IMR-90 (cell line): ENCODE measurements at regions not wholly inside any gene's neighbourhood (a gene's known extent, or its start where the extent isn't known, plus 50 kb on each side); places are given as distances from the start of the nearest gene placed in this dataset.

Source experiments
- ATAC-seq: fragments of 200-7000 bp; cut with Tn5 transposase; 2 replicates; pipeline ENCODE4 v1.9.1; 2020; ENCODE audit warnings: low read depth, mild to moderate bottlenecking, moderate library complexity
- BruUV-seq: library from RNA; stranded (reverse); fragments of 400-500 nt; replicated peaks from 2 replicates; lab custom pipeline; 2021; lab: Mats Ljungman, UMichigan
- CTCF ChIA-PET: fragments of 300-600 bp; formaldehyde crosslinking; extraction: SDS; loops from one replicate; lab custom pipeline; 2021; ENCODE audit warnings: antibody characterized with exemption; lab: Yijun Ruan, JAX
- POLR2A ChIA-PET: fragments of 300-600 bp; sonication (Branson Sonifier 250); formaldehyde crosslinking; loops from one replicate; lab custom pipeline; 2022; ENCODE audit warnings: antibody characterized with exemption; ENCODE audit not compliant: unreplicated experiment; lab: Charles Lee
- DNase-seq: peaks from one replicate; pipeline ENCODE4 v3.0.0; 2013
- H2AFZ ChIP-seq: replicated peaks from 2 replicates; pipeline ENCODE3; 2013; ENCODE audit warnings: low read length, mild to moderate bottlenecking; ENCODE audit not compliant: poor library complexity
- H2AK5ac ChIP-seq: 2 replicates; pipeline ENCODE4 v1.6.1; 2013; ENCODE audit warnings: low read depth, low read length, inconsistent platforms
- H2AK9ac ChIP-seq: replicated peaks from 2 replicates; pipeline ENCODE3; 2013; ENCODE audit warnings: mild to moderate bottlenecking, low read depth, low read length, moderate library complexity; ENCODE audit not compliant: poor library complexity
- H2BK120ac ChIP-seq: 2 replicates; pipeline ENCODE4 v1.6.1; 2013; ENCODE audit warnings: low read depth, low read length, inconsistent platforms
- H2BK15ac ChIP-seq: 3 replicates; pipeline ENCODE4 v1.6.1; 2013; ENCODE audit warnings: low read depth, low read length, inconsistent platforms
- H2BK20ac ChIP-seq: 2 replicates; pipeline ENCODE4 v1.6.1; 2013; ENCODE audit warnings: low read depth, mild to moderate bottlenecking, inconsistent platforms, low read length, moderate library complexity
- H2BK5ac ChIP-seq: 2 replicates; pipeline ENCODE4 v1.6.1; 2013; ENCODE audit warnings: mild to moderate bottlenecking, low read depth, low read length, inconsistent platforms; ENCODE audit not compliant: poor library complexity, severe bottlenecking
- H3K14ac ChIP-seq: replicated peaks from 2 replicates; pipeline ENCODE4 v1.6.1; 2013; ENCODE audit warnings: low read depth, low read length, inconsistent platforms
- H3K18ac ChIP-seq: 2 replicates; pipeline ENCODE4 v1.6.1; 2013; ENCODE audit warnings: low read depth, low read length, control low read depth
- H3K23ac ChIP-seq: 2 replicates; pipeline ENCODE4 v1.6.1; 2013; ENCODE audit warnings: low read depth, low read length, inconsistent platforms
- H3K27ac ChIP-seq: 2 replicates; pipeline ENCODE4 v1.5.1; 2013; ENCODE audit warnings: mild to moderate bottlenecking, control low read depth, low read length; ENCODE audit not compliant: insufficient read depth
- H3K27me3 ChIP-seq: 2 replicates; pipeline ENCODE4 v1.6.1; 2013; ENCODE audit warnings: low read length; ENCODE audit not compliant: control insufficient read depth, insufficient read depth
- H3K36me3 ChIP-seq: 2 replicates; pipeline ENCODE4 v1.6.1; 2013; ENCODE audit warnings: low read length, mixed read lengths; ENCODE audit not compliant: control insufficient read depth, insufficient read depth
- H3K4ac ChIP-seq: 2 replicates; pipeline ENCODE4 v1.6.1; 2013; ENCODE audit warnings: low read depth, low read length, inconsistent platforms
- H3K4me1 ChIP-seq: 2 replicates; pipeline ENCODE4 v1.6.1; 2013; ENCODE audit warnings: low read length, mixed read lengths; ENCODE audit not compliant: control insufficient read depth, insufficient read depth
- H3K4me2 ChIP-seq: 2 replicates; pipeline ENCODE4 v1.6.1; 2013; ENCODE audit warnings: low read depth, mild to moderate bottlenecking, control low read depth, low read length, moderate library complexity
- H3K4me3 ChIP-seq: 2 replicates; pipeline ENCODE4 v1.5.1; 2013; ENCODE audit warnings: low read depth, mild to moderate bottlenecking, control low read depth, low read length, moderate library complexity; ENCODE audit not compliant: insufficient read depth
- H3K56ac ChIP-seq: 2 replicates; pipeline ENCODE4 v1.6.1; 2013; ENCODE audit warnings: low read length, inconsistent platforms; ENCODE audit not compliant: insufficient read depth; ENCODE audit errors: extremely low read depth
- H3K79me1 ChIP-seq, 2 experiments: 2 replicates each; pipeline ENCODE4 v1.6.1; 2013; ENCODE audit warnings: low read length in 2 of 2, inconsistent platforms in 1 of 2, low read depth in 1 of 2
- H3K9ac ChIP-seq: 2 replicates; pipeline ENCODE4 v1.6.1; 2013; ENCODE audit warnings: low read depth, low read length, control low read depth
- H3K9me1 ChIP-seq: 2 replicates; pipeline ENCODE4 v1.6.1; 2013; ENCODE audit warnings: low read length, inconsistent platforms; ENCODE audit not compliant: insufficient read depth
- H3K9me3 ChIP-seq: 2 replicates; pipeline ENCODE4 v1.6.1; 2013; ENCODE audit warnings: low read length; ENCODE audit not compliant: control insufficient read depth, insufficient read depth
- H4K20me1 ChIP-seq: 2 replicates; pipeline ENCODE4 v1.6.1; 2013; ENCODE audit warnings: low read length, inconsistent platforms; ENCODE audit not compliant: insufficient read depth
- H4K5ac ChIP-seq: 2 replicates; pipeline ENCODE4 v1.6.1; 2013; ENCODE audit warnings: mild to moderate bottlenecking, low read depth, low read length, control low read depth
- H4K8ac ChIP-seq, 2 experiments: 2 replicates each; pipeline ENCODE4 v1.6.1; 2013; ENCODE audit warnings: low read depth in 2 of 2, low read length in 2 of 2, control low read depth in 1 of 2, inconsistent platforms in 1 of 2
- H4K91ac ChIP-seq: 2 replicates; pipeline ENCODE4 v1.6.1; 2013; ENCODE audit warnings: low read depth, low read length, inconsistent platforms; ENCODE audit not compliant: insufficient read depth
- BHLHE40 ChIP-seq: fragments of 150-350 bp; IDR thresholded peaks from 2 replicates; pipeline ENCODE4 v1.6.1; 2016; ENCODE audit warnings: mild to moderate bottlenecking, low read depth, low read length
- CEBPB ChIP-seq: IDR thresholded peaks from 2 replicates; pipeline ENCODE4 v1.6.1; 2012; ENCODE audit warnings: low read depth, low read length, improper control_type of control experiment
- CHD1 ChIP-seq: IDR thresholded peaks from 2 replicates; pipeline ENCODE4 v1.6.1; 2012; ENCODE audit warnings: low read depth, low read length, improper control_type of control experiment
- CTCF ChIP-seq: conservative IDR thresholded peaks from 2 replicates; pipeline ENCODE4 v1.5.1; 2012; ENCODE audit warnings: mild to moderate bottlenecking, low read depth, low read length, improper control_type of control experiment
- ELK1 ChIP-seq: fragments of 150-350 bp; IDR thresholded peaks from 2 replicates; pipeline ENCODE4 v1.6.1; 2016; ENCODE audit warnings: low read depth, mild to moderate bottlenecking, low read length, moderate library complexity, borderline replicate concordance
- FOS ChIP-seq: fragments of 150-350 bp; IDR thresholded peaks from 2 replicates; pipeline ENCODE4 v1.6.1; 2016; ENCODE audit warnings: low read depth, low read length
- MAFK ChIP-seq: IDR thresholded peaks from 2 replicates; pipeline ENCODE4 v1.6.1; 2012; ENCODE audit warnings: low read depth, low read length, improper control_type of control experiment
- MAZ ChIP-seq: IDR thresholded peaks from 2 replicates; pipeline ENCODE4 v1.6.1; 2012; ENCODE audit warnings: low read depth, mild to moderate bottlenecking, low read length, improper control_type of control experiment, moderate library complexity, borderline replicate concordance
- MXI1 ChIP-seq: IDR thresholded peaks from 2 replicates; pipeline ENCODE4 v1.6.1; 2012; ENCODE audit warnings: low read depth, mild to moderate bottlenecking, low read length, moderate library complexity, borderline replicate concordance
- NFE2L2 ChIP-seq: fragments of 150-350 bp; IDR thresholded peaks from 2 replicates; pipeline ENCODE4 v1.6.1; 2016; ENCODE audit warnings: low read depth, mild to moderate bottlenecking, low read length
- POLR2A ChIP-seq: IDR thresholded peaks from 2 replicates; pipeline ENCODE4 v1.6.1; 2012; ENCODE audit warnings: mild to moderate bottlenecking, low read depth, low read length
- RAD21 ChIP-seq: IDR thresholded peaks from 2 replicates; pipeline ENCODE4 v1.6.1; 2012; ENCODE audit warnings: low read length, improper control_type of control experiment
- RCOR1 ChIP-seq: IDR thresholded peaks from 2 replicates; pipeline ENCODE4 v1.6.1; 2012; ENCODE audit warnings: mild to moderate bottlenecking, low read length, improper control_type of control experiment; ENCODE audit not compliant: insufficient replicate concordance
- RFX5 ChIP-seq: IDR thresholded peaks from 2 replicates; pipeline ENCODE4 v1.8.0; 2012; ENCODE audit warnings: low read depth, mild to moderate bottlenecking, low read length, moderate library complexity
- SMC3 ChIP-seq: fragments of 150-350 bp; IDR thresholded peaks from 2 replicates; pipeline ENCODE4 v1.6.1; 2016; ENCODE audit warnings: low read depth, mild to moderate bottlenecking, antibody characterized with exemption, low read length, moderate library complexity
- USF2 ChIP-seq: fragments of 150-350 bp; IDR thresholded peaks from 2 replicates; pipeline ENCODE4 v1.6.1; 2017; ENCODE audit warnings: mild to moderate bottlenecking, antibody characterized with exemption, low read length, low read depth
- WGBS, 2 experiments: methylation state at CpG; one replicate each; pipeline versions ENCODE4 v1.1.5 to v1.1.7; 2013; ENCODE audit warnings: missing lambda C conversion rate in 2 of 2; ENCODE audit not compliant: insufficient read length in 1 of 2; ENCODE audit errors: extremely low coverage in 2 of 2; 5-methylcytosine and 5-hydroxymethylcytosine counted together
- dilution Hi-C: fragments of 300-500 bp; cut with HindIII; formaldehyde crosslinking; loops from one replicate; pipeline ENCODE4 v1.14.3; 2018; ENCODE audit warnings: low sequenced_read_pairs; ENCODE audit not compliant: unreplicated experiment
- in situ Hi-C: fragments of 300-500 bp; cut with MboI; formaldehyde crosslinking; loops from 3 replicates; pipeline ENCODE4 v1.14.3; 2019; ENCODE audit warnings: low sequenced_read_pairs, inconsistent platforms, mixed read lengths
- intact Hi-C: fragments of 100-400 bp; cut with micrococcal nuclease; formaldehyde crosslinking; loops from 2 replicates; pipeline ENCODE4 v1.10.0; 2022

- no peak overlapping the region for H2BK120ac ChIP-seq
- ChIA-PET POLR2A (no interaction called here), CTCF (interaction anchor here (0.5 kb wide), 1 partner anchor 290 kb away, joined by 3 read pairs; no protein-coding TSS in a partner anchor)
- H3K56ac ChIP-seq, result no peak overlapping the region
- H3K14ac ChIP-seq, result no peak overlapping the region
- no peak overlapping the region for H2BK20ac ChIP-seq
- no peak for DNase-seq
- H2BK15ac ChIP-seq, result no peak overlapping the region
- H3K79me1 ChIP-seq, result no peaks in the 10 kb centered on the region
- H2BK5ac ChIP-seq, result no peak overlapping the region
- H2AK9ac ChIP-seq, result no peak overlapping the region
- intact Hi-C loops (no loop called here), dilution Hi-C loops (no loop called here), in situ Hi-C loops (no loop called here)
- no peaks in the 10 kb centered on the region for H3K36me3 ChIP-seq
- H3K27ac ChIP-seq, result no peak overlapping the region
- no peak overlapping the region for H3K4me2 ChIP-seq
- no peak overlapping the region for H3K18ac ChIP-seq
- no peak overlapping the region for H3K4ac ChIP-seq
- H4K91ac ChIP-seq, result no peak overlapping the region
- H2AK5ac ChIP-seq, result no peak overlapping the region
- H3K9me1 ChIP-seq, result no peaks in the 10 kb centered on the region
- H2AFZ ChIP-seq, result no peak overlapping the region
- no peak overlapping the region for H4K5ac ChIP-seq
- no TSS peak for BruUV-seq
- no peaks in the 10 kb centered on the region for H4K20me1 ChIP-seq
- TF ChIP-seq RCOR1 (no peak), CHD1 (no peak), SMC3 (no peak), CTCF (no peak), BHLHE40 (no peak), ELK1 (no peak), POLR2A (no peak), CEBPB (no peak), MXI1 (no peak), MAFK (no peak), NFE2L2 (no peak), FOS (no peak), USF2 (no peak), MAZ (no peak), RFX5 (no peak), RAD21 (no peak)
- H3K4me3 ChIP-seq, result no peak overlapping the region
- H4K8ac ChIP-seq, result no peak overlapping the region
- H3K9ac ChIP-seq, result no peak overlapping the region
- no CpG with 5 or more reads among the region's 5 CpGs for WGBS, 2 experiments
- H3K9me3 ChIP-seq, result no peaks in the 10 kb centered on the region
- H3K4me1 ChIP-seq, result peaks cover 6% of the 10 kb centered on the region
- no peaks in the 10 kb centered on the region for H3K27me3 ChIP-seq
- no peak for ATAC-seq
- H3K23ac ChIP-seq, result no peak overlapping the region
Observed at GRCh38 chr3:174531262-174531982, 327.7 kb upstream of the NAALADL2 start.
